HepG2 (cell line): ENCODE measurements at regions not wholly inside any gene's neighbourhood (a gene's known extent, or its start where the extent isn't known, plus 50 kb on each side); places are given as distances from the start of the nearest gene placed in this dataset.

ENCODE experiments used
- ATAC-seq: fragments of 200-7000 bp; cut with Tn5 transposase; 3 replicates; pipeline ENCODE4 v1.9.1; 2020; ENCODE audit warnings: mild to moderate bottlenecking, moderate library complexity
- BruUV-seq: library from RNA; stranded (reverse); fragments of 400-500 nt; replicated peaks from 2 replicates; lab custom pipeline; 2021; lab: Mats Ljungman, UMichigan
- CTCF ChIA-PET: fragments of 300-600 bp; formaldehyde crosslinking; extraction: SDS; loops from one replicate; lab custom pipeline; 2021; ENCODE audit warnings: low total read pairs, inconsistent platforms, low intra/inter-chr PET ratio; lab: Yijun Ruan, JAX
- POLR2A ChIA-PET: fragments of 350-600 bp; sonication (Branson Sonifier 250); formaldehyde crosslinking; loops from one replicate; lab custom pipeline; 2020; ENCODE audit warnings: antibody characterized with exemption, inconsistent platforms; lab: Yijun Ruan, JAX
- DNase-seq: peaks from one replicate; pipeline ENCODE4 v3.0.0-alpha.2; 2015; ENCODE audit warnings: low spot score
- FAIRE-seq: peaks from 3 replicates; lab custom pipeline; 2011; peaks lifted over from hg19 to GRCh38; lab: Jason Lieb, UNC
- H2AFZ ChIP-seq: one replicate; pipeline ENCODE4 v1.6.1; 2011; ENCODE audit warnings: low read length, inconsistent platforms
- H3K27ac ChIP-seq: fragments of 300-600 bp; 3 replicates; pipeline ENCODE4 v1.8.0; 2011; ENCODE audit warnings: mixed run types, mild to moderate bottlenecking, mixed read lengths, low read length, inconsistent platforms; ENCODE audit not compliant: insufficient read depth; ENCODE audit errors: extremely low read length
- H3K27me3 ChIP-seq, 2 experiments: fragments of 200-600 bp in 1 of 2; 2 replicates in 1 of 2; 3 replicates in 1 of 2; pipeline versions ENCODE4 v1.6.0 to v1.8.0; 2011; ENCODE audit warnings: low read length in 2 of 2, mild to moderate bottlenecking in 2 of 2, moderate library complexity in 2 of 2, inconsistent platforms in 1 of 2; ENCODE audit not compliant: insufficient read depth in 2 of 2, control insufficient read depth in 1 of 2
- H3K36me3 ChIP-seq, 2 experiments: fragments of 200-600 bp in 1 of 2; replicated peaks in 1 of 2; 2 replicates in 1 of 2; 3 replicates in 1 of 2; pipeline versions ENCODE4 v1.5.1 to v1.8.0; 2011; ENCODE audit warnings: low read length in 2 of 2, inconsistent platforms in 1 of 2; ENCODE audit not compliant: insufficient read depth in 2 of 2, control insufficient read depth in 1 of 2
- H3K4me1 ChIP-seq: 2 replicates; pipeline ENCODE4 v1.5.1; 2012; ENCODE audit warnings: low read length, inconsistent platforms; ENCODE audit not compliant: insufficient read depth
- H3K4me2 ChIP-seq: 2 replicates; pipeline ENCODE4 v1.6.0; 2011; ENCODE audit warnings: low read depth, low read length, inconsistent platforms
- H3K4me3 ChIP-seq, 3 experiments: fragments of 200-600 bp in 1 of 3; sonication (generic), shearing (Covaris generic) in 1 of 3; replicated peaks in 1 of 3; 2 replicates each; pipeline ENCODE4 v1.5.1; 2011 to 2016; ENCODE audit warnings: low read length in 3 of 3, inconsistent platforms in 2 of 3, low read depth in 2 of 3, mild to moderate bottlenecking in 2 of 3, control low read depth in 1 of 3, mixed read lengths in 1 of 3; ENCODE audit not compliant: insufficient read depth in 1 of 3
- H3K79me2 ChIP-seq: one replicate; pipeline ENCODE4 v1.6.1; 2011; ENCODE audit warnings: low read length, inconsistent platforms; ENCODE audit not compliant: insufficient read depth
- H3K9ac ChIP-seq: 2 replicates; pipeline ENCODE4 v1.6.0; 2011; ENCODE audit warnings: mild to moderate bottlenecking, low read depth, low read length, inconsistent platforms; ENCODE audit not compliant: insufficient read depth
- H3K9me3 ChIP-seq: 2 replicates; pipeline ENCODE4 v1.5.1; 2012; ENCODE audit warnings: mild to moderate bottlenecking, low read length
- H4K20me1 ChIP-seq: 2 replicates; pipeline ENCODE4 v1.6.0; 2011; ENCODE audit warnings: inconsistent platforms, mild to moderate bottlenecking, low read length, moderate library complexity; ENCODE audit not compliant: insufficient read depth
- AKAP8 ChIP-seq: sonication (generic); formaldehyde crosslinking; IDR thresholded peaks from 2 replicates; pipeline ENCODE4 v1.5.1; 2020; ENCODE audit warnings: mild to moderate bottlenecking, missing genetic modification reagents
- ARID5B ChIP-seq: IDR thresholded peaks from 2 replicates; pipeline ENCODE4 v1.4.0; 2020; ENCODE audit warnings: mild to moderate bottlenecking, missing genetic modification reagents
- FOXO4 ChIP-seq: sonication (generic); formaldehyde crosslinking; conservative IDR thresholded peaks from 2 replicates; pipeline ENCODE4 v1.8.1; 2023; ENCODE audit warnings: missing genetic modification reagents
- GATAD1 ChIP-seq: IDR thresholded peaks from 2 replicates; pipeline ENCODE4 v1.6.1; 2016; ENCODE audit warnings: missing genetic modification reagents, missing compliant biosample characterization
- MTF2 ChIP-seq: sonication (generic); formaldehyde crosslinking; IDR thresholded peaks from 2 replicates; pipeline ENCODE4 v1.5.0; 2020; ENCODE audit warnings: missing genetic modification reagents, borderline replicate concordance
- RARG ChIP-seq: sonication (generic); formaldehyde crosslinking; IDR thresholded peaks from 2 replicates; pipeline ENCODE4 v1.4.0; 2020; ENCODE audit warnings: low read depth, mild to moderate bottlenecking, missing genetic modification reagents
- SNAPC5 ChIP-seq: sonication (generic); formaldehyde crosslinking; IDR thresholded peaks from 2 replicates; pipeline ENCODE4 v1.8.1; 2023; ENCODE audit warnings: mild to moderate bottlenecking, missing genetic modification reagents, borderline replicate concordance
- STAG1 ChIP-seq: sonication (generic); formaldehyde crosslinking; IDR thresholded peaks from 2 replicates; pipeline ENCODE4 v1.4.0; 2020; ENCODE audit warnings: missing genetic modification reagents
- ZFP90 ChIP-seq: sonication (generic); formaldehyde crosslinking; IDR thresholded peaks from 2 replicates; pipeline ENCODE4 v1.8.0; 2022; ENCODE audit warnings: missing genetic modification reagents, mild to moderate bottlenecking, inconsistent platforms, borderline replicate concordance
- ZNF512 ChIP-seq: sonication (generic); formaldehyde crosslinking; IDR thresholded peaks from 2 replicates; pipeline ENCODE4 v1.4.0; 2020; ENCODE audit warnings: mild to moderate bottlenecking, missing genetic modification reagents
- WGBS: methylation state at CpG from one replicate; pipeline ENCODE4 v1.1.6; 2017; ENCODE audit warnings: low lambda C conversion rate; 5-methylcytosine and 5-hydroxymethylcytosine counted together
- in situ Hi-C: cut with HindIII; loops from 2 replicates; pipeline ENCODE4 v1.10.0; 2017; ENCODE audit warnings: low pct_unique_long_range_greater_than_20kb; ENCODE audit not compliant: extremely low pct_ligation_motif_present
- intact Hi-C: fragments of 100-400 bp; cut with micrococcal nuclease; formaldehyde crosslinking; loops from one replicate; pipeline ENCODE4 v1.10.0; 2022; ENCODE audit not compliant: unreplicated experiment

GRCh38 chr3:76565496-76566210 is 474.2 kb upstream of the ROBO2 start:
- Histone ChIP-seq H4K20me1 (no peaks in the 10 kb centered on the region), H3K79me2 (no peaks in the 10 kb centered on the region), H3K4me2 (no peak overlapping the region), H3K36me3 (no peaks in the 10 kb centered on the region), H3K9me3 (no peaks in the 10 kb centered on the region), H3K4me3 (no peak overlapping the region), H3K27me3 (no peaks in the 10 kb centered on the region), H3K9ac (no peak overlapping the region), H3K27ac (no peak overlapping the region), H2AFZ (no peak overlapping the region), H3K4me1 (no peaks in the 10 kb centered on the region)
- ChIA-PET POLR2A (no interaction called here), CTCF (no interaction called here)
- TF ChIP-seq SNAPC5, result no peak
- TF ChIP-seq MTF2, result no peak
- TF ChIP-seq ZNF512, result no peak
- TF ChIP-seq GATAD1 (CRISPR knock-in tag), result no peak
- no peak for TF ChIP-seq RARG (CRISPR knock-in tag)
- no peak for TF ChIP-seq STAG1
- no peak for TF ChIP-seq ZFP90
- TF ChIP-seq FOXO4 (CRISPR knock-in tag), result no peak
- TF ChIP-seq ARID5B (CRISPR knock-in tag), result no peak
- no peak for TF ChIP-seq AKAP8 (CRISPR knock-in tag)
- DNase-seq (no peak), ATAC-seq (no peak), FAIRE-seq (no peak)
- intact Hi-C loops, result no loop called here
- no TSS peak for BruUV-seq
- in situ Hi-C loops, result no loop called here
- 11% methylated on average over 5 of the region's 5 CpGs for WGBS
